GM21367 (cell line): ENCODE measurements at regions not wholly inside any gene's neighbourhood (a gene's known extent, or its start where the extent isn't known, plus 50 kb on each side); places are given as distances from the start of the nearest gene placed in this dataset.
"Not testable (repeated sequence)": the region's sequence is repeated elsewhere in the genome, so short reads cannot be mapped to it uniquely, and the experiment has no call there.

Experiments used
- ATAC-seq: cut with Tn5 transposase; IDR thresholded peaks from one replicate; pipeline ENCODE4 v1.9.1; 2021; ENCODE audit not compliant: unreplicated experiment

DNA sequence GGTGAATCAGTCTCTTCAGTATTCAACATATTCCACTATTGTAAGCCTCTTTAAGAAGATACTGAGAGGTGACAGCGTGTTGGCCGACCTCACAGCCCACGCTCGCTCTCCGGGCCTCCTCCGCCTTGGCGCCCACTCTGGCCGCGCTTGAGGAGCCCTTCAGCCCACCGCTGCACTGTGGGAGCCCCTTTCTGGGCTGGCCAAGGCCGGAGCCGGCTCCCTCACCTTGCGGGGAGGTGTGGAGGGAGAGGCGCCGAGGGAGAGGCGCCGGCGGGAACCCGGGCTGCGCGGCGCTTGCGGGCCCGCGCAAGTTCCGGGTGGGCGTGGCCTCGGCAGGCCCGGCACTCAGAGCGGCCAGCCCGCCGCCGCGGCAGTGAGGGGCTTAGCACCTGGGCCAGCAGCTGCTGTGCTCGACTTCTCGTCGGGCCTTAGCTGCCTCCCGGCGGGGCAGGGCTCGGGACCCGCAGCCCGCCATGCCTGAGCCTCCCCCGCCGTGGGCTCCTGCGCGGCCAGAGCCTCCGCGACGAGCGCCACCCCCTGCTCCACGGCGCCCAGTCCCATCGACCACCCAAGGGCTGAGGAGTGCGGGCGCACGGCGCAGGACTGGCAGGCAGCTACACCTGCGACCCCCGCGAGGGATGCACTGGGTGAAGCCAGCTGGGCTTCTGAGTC, 306.4 kb downstream of the SEMA3D start:
- not testable (repeated sequence) for ATAC-seq

DNA sequence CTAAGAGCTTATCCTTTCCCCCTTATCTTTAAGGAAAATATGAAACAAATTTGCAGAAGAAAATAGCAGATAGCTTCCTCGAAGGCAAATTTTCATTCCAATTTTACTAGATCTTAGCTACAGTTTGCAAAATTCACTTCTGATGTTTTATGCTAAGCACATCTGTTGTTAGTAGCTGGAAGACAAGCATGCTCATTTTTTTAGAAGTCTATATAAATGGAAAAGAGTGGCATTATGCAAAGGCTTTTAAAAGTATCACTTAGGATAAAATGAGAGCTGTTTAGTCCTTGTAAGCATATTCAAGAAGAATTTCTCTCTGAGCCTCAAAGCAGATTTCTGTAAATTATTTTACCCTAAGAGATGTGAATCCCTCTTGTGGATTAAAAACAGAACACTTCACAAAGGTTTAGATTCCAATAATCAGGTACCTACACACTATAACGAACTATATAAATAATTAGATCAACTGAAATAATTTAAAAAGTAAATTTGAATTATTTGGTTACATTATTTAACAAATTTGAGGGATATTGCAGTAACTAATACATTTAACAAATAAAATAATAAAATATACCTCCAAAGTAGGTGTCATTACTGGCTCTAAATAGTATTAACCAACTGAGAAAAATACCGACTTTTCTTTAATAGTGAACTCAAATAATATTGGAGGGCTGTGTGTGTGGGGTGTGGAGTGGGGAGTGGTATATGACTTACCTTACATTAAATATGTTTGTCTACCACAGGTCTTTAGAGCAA, 307.1 kb downstream of the SEMA3D start:
- ATAC-seq = no peak

DNA sequence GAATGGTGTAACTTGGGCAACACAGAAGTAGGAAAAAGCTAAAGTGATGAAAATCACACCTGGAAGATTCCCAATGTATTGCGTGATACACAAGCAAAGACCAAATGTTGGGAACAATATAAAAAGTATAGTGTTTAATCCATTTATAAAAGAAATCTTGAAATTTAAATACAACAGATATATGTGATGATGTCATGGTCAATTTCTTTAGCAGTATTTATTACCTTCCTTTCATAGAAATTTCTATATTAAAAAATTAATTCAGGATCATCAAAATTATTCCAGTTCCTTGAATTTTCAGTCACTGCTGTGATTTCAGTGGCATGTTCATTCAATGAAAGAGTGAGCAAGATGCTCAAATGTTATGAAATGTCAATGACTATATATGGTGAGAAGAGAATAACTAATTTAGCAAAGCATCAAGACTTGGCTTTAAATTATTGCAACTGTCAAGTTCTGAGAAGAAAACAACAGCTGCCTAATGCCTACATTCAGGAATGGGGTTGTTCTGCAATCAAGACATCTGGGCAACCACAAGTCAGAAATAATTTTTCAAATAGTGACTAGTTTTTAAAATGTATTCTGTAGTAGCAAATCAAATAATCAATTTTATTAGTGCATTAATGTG, 308.8 kb downstream of the SEMA3D start:
- no peak for ATAC-seq

DNA sequence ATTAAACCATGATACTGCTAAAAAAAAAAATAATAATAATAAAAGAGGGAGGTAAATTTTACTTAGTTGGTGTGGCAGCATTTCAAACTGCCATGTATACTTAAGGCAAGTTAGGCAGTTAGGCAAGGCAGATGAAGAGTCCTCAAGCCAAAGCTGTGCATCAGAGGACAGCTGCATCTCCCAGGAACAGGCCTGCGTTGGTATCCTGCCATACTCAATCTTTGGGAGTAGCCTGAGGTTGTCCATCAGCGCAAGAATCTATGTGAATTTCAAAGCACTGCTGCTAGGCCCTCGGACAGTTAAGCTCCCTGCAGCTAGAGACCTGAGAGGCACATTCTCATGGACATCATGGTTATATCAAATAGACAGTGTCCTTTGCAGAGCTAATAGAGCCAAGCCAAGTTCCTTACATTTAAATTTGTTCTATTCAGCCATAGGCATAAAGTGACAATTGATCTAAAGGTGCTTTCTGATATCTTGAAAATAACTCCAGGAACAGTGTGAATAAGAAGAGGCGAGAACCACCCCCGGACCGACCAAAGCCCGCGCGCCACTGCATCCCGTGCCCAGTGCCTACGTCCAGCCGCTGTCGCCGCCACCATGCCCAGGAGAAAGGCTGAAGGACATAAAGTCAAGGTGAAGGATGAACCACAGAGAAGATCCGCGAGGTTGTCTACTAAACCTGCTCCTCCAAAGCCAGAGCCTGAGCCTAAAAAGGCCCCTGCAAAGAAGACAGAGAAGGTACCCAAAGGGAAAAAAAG, 310.6 kb downstream of the SEMA3D start:
- no peak for ATAC-seq

DNA sequence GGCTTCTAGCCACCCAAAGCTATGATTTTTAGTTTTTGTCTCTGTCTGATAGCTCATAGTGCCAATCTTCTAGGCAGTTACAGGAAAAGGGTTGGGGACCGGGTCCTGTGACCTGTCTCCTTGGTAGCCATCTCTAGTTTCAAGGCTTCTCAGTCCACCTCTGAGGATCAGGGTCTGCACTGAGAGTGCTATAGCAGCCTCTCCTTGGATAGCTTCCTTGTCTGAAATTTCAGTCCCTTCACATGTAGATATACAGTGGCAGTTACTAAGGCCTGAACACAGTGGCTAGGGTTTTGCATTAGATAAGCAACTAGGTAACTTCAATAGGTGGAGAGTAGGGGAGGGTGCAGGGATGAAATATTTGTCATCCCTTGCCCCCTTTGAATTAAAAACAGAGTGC, 321.3 kb downstream of the SEMA3D start:
- ATAC-seq = no peak

DNA sequence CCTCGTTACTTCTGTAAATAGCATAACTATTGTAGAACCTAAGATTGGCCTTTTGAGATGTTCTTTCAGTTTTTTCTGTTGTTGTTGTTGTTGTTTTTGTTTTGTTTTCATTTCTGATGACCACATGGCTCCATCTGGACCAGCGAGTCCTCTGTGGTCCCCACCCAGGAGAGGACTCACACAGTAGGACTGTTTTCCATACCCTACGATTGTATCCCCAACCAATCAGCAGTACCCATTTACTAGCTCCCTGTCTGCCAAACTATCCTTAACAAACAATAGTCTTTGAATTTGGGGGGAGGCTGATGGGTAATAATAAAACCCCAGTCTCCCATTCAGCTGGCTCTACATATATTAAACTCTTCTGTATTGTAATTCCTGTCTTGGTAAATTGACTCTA, 329.5 kb downstream of the SEMA3D start:
- no peak for ATAC-seq

DNA sequence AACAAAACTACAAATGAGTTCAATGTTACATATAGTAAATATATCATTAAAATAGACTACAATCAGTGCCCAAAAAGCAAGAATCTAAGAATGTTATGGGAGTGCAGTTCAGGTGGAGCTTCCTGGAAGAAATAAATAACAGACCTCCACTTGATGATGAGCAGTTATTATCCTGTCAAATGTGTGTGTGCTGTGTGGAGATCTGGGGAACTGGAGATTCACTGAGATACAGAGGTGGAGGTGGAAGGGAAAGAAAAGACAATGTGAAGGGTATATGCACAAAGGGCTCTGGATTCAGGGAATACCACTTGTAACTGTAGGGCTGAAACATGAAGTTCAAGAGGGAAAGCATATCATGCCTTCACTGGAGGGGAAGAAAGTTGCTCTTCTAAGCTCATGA, 331.1 kb downstream of the SEMA3D start:
- ATAC-seq = no peak

DNA sequence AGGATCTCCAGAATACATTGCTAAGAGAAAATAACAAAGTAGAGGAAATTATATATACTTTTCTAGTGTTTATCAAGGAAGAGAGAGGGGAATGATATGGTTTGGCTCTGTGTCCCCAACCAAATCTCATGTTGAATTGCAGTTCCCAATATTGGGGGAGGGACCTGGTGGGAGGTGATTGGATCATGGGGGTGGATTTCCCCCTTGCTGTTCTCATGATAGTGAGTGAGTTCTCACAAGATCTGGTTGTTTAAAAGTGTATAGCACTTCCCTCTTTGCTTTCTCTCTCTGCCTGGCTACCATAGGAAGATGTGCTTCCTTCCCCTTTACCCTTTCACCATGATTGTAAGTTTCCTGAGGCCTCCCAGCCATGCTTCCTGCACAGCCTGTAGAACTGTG, 337.9 kb downstream of the SEMA3D start:
- ATAC-seq = not testable (repeated sequence)

DNA sequence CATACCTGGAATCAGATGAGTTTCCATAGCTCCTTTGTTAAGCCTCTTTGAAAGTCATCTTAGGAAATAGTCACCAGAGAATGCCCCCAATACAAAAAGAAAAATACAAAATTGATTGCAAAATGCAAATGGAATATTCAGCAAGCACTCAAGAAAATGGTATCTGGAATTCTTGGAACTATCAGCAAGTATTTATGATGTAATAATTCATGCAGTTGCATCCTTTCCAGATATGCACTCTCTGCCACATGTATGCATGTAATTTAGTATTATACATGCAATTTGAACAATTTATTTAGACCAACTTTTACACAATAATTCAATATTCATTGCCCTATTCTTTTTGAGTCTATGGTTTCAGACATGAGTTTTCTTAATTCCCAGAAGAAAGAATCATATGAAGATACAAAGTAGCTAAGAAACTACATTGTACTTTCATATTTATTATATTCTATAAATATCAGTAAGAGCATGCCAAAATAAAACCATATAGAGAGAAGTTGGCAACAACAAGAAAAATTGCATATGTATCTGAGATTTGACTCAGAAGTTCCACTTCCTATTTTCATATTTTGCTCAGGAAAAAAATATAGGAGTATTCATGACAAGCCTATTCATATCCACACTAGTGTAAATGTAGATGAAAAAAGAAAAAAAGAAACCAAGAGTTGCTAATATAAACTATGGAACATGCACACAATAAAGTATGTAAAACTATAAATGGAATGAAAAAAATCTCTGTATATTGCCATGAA, 338.5 kb downstream of the SEMA3D start:
- ATAC-seq = no peak

DNA sequence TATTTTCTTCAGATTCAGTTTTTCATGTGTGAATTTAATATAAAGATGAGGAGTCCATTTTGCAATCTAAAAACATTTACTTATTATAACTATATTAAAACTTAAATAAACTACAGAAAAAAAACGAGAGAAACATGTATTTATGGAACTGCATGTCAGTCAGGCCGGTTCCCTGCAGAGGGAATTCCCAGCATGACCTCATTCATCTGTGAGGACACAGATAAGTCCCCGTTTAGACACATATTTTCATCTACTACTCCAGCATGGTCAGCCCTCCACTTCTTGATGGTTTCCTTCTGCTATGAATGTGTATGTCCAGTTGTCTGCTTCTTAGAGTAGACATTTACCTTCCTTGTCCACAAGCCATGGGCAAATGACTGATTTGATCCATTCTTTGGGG, 339.1 kb downstream of the SEMA3D start:
- no peak for ATAC-seq

DNA sequence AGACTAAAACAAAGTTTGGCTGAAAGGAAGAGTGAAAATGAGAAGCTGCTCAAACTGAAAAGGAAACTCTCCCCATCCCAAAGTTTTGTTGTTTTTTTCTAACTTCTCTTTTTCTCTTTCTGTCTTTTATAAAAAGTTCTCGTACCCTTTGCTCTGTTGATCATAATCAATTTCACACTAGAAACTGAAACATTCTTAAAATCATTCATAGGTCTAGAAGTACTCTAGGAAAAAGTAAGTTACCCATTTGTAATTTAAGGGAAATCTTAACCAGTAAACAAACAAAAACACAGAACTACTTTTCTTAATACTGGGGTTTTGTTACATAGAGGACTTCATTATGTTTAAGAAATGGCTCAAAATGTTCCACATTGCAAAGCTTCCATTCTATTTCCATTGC, 339.8 kb downstream of the SEMA3D start:
- no peak for ATAC-seq

DNA sequence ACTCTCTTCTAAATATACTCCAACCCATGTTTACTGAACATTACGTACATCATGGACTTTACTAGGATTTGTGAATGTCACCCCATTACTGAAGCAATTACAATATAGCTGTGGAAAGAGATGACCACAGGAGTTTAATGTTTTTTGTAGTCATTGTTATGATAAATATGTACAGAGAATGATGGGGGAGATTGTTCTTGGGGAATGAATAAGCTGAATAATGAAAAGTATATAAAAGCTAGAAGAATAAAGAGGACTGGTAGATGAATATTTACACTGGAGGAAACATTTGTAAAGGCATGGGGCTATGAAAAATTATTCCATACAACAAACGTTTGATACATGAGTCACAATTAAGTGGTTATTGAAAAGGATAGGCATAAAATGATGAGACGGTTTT, 340.9 kb downstream of the SEMA3D start:
- no peak for ATAC-seq

DNA sequence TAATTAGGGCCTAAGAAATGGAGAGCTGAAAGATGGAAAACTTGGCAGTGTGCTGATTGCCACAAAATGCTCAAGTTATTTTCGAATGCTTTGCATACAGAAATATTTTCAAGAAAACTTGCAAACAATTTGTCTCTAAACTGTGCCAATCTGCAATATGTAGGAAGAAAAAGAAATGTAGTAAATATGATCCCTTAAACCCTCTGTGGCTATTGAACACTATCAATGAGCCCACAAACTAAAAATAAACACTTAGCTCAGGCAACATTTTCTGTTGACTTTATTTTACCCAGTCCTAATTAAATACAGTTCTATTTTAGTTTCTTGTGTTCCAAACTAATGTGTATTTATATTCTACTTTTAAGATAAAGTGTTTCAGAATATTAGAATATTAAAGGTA, 342.1 kb downstream of the SEMA3D start:
- no peak for ATAC-seq

DNA sequence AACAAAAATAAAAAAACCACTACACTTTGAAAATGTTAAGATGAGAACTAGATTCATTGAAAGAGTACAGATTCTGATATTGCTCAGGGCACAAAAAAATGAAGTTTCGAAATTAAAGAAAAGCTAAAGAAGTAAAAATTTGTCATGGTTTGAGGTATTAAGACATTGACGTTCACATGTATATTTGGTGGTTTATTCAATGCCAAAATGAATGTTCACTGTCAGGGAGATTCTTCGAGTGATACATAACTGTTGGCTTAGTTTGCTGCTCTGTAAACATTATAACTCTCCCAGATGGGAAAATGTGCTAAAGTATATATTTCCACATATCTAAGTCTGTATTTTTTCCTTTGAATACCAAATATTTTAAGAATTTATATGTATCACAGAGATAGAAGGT, 345.0 kb downstream of the SEMA3D start:
- ATAC-seq = no peak

DNA sequence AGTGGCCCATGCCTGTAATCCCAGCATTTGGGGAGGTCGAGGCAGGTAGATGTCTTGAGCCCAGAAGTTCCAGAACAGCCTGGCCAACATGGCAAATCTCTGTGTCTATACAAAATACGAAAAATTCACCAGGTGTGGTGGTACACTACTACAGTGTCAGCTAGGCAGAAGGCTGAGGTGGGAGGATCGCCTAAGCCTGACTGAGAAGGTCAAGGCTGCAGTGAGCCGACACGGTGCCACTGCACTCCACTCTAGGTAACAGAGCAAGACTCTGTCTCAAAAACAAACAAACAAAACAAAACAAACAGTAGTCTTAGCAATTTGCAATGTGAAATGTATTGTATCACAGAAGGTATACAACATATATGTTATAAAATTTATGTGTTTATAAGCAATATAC, 348.0 kb downstream of the SEMA3D start:
- ATAC-seq = no peak

DNA sequence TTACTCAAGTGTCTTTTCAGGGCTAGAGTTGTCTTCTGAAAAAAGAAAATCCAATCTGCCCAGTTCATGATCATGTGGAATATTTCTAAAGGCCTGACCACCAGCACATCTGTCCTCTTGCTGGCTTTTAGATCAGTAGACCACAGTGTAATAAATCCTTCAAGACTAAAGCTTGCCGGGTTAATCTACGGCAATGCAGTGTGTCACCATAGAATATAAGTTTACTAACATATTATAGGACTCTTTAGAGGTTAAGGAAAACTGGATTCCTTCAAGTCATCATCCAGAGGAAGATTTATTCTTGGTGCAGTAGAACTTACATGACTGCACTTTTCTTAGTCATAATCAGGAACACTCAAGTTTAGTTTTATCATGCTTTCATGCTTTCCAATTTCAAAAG, 349.5 kb downstream of the SEMA3D start:
- no peak for ATAC-seq

DNA sequence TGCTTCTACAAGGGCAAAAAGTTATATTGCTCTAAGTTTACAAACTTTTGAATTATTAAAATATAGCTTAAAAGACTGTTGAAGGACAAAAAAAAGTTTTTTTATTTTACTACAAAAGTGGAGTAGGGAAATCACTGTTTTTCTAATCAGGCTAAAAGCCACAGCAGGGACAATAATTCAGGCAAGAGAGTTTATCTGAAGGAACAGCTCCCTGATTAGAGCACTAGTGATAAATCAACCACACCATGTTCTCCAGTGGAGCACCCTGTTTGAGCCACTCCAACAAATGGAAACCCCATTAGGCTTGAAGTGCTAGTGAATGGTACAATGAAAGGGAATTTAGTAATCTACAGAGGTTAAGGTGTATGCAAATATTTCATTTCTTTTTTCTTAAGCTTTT, 357.1 kb downstream of the SEMA3D start:
- no peak for ATAC-seq

DNA sequence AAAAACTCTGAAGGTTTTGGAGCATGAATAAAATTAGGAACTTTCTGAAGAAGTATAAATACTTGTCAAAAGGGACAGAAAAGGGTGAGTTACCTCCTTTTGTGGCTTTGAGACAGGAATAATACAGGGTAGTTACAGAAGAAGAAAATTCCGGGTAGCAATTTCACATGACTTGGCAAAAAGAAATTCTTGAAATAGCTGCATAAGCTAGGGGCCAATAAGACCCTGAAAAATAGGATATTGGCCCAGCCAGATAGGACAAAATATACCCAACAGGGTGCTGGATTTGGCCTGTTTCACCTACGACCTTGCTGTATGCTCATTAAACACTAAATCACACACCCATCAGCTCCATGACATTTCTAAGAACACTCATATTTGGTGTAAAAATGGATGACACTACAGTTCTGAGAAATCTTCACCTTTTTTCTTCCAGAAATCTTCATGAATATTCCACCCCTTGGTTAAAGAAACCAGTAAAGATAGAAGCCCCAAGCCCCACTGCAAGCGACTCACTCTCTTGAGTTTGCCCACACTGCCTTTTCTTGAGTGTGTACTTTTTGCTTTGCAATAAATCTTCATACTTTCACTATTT, 362.7 kb downstream of the SEMA3D start:
- ATAC-seq = no peak

DNA sequence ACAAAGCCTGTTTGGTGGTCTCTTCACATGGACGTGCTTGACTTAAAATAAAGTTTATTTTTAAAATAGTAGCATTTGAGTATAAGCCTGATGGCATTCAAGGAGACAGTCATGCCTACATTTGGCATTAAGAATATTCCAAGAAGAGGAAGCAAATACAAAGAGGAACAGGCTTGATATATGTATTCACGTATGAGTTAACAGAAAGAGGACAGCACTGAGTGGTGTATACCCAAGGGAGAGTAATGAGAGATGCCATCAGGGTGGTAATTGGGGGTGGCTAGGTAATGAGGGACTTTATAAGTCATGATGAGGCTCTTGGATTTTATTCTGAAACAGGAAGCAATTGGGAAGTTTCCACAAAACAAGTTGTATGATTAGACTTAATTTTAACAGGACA, 363.3 kb downstream of the SEMA3D start:
- ATAC-seq = no peak

DNA sequence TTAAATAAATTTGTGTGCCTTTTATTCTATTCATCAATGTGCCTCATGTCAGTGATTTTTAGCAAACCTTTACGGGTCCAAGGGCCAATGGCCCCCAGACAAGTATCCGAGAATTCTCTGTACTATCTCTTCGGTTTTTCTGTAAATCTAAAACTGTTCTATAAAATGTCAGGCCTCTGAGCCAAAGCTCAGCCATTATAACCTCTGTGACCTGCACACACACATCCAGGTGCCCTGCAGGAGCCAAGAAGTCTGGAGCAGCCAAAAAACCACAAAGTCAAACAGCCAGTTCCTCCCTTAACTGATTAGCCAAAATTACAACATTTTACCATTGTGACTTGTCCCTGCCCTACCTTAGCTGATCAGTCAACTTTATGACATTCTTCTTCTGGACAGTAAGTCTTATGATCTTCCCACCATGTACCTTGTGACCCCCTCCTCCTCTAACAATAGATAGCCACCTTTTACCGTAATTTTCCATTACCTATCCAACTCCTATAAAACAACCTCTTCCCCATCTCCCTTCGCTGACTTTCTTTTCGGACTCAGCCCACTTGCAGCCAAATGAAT, 363.8 kb downstream of the SEMA3D start:
- no peak for ATAC-seq
